ENCODE measurements at regions not wholly inside any gene's neighbourhood (a gene's known extent, or its start where the extent isn't known, plus 50 kb on each side); places are given as distances from the start of the nearest gene placed in this dataset.

DNA sequence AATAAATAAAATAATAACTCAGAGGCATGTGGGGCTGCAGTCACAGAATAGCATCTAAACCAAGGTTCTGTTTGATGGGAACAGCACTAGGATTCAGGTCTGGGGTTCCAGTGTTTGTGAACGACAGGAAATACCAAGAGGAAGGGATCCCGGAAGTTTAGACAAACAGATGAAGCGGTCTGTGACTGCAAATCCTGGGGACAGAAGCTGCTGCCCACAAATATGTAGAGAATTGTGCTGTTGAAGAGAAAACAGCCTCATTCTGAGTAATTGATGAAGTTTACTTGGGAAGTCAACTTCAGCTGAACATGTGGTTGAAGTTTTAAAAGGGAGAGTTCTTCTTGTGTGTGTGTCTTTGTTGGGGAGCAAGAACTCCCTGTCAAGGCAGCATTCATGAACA, 98.4 kb upstream of the TBX5 start:
- no peak overlapping the region for H2AK5ac ChIP-seq (ENCODE audit: insufficient read length, low read length)
- Mint-ChIP-seq H3K9me3 (peaks cover 0 to 1% of the 10 kb centered on the region in 2 experiments; a peak in 1 of 5 replicates), H3K27me3 (ENCODE audit: low read depth) (peaks cover 79% of the 10 kb centered on the region), H3K27ac (no peak overlapping the region), H3K4me1 (peaks cover 9 to 14% of the 10 kb centered on the region in 2 experiments), H3K4me3 (no peak overlapping the region), H3K36me3 (ENCODE audit: insufficient read depth in 1 of 3, low read depth in 3 of 3) (no peaks in the 10 kb centered on the region)
- no CpG with 5 or more reads among the region's 3 CpGs for WGBS (ENCODE audit: extremely low coverage, insufficient read length, low lambda C conversion rate)
- H3T11ph ChIP-seq (ENCODE audit: low read length), result no peak overlapping the region
- no peak overlapping the region for H2BK5ac ChIP-seq (ENCODE audit: insufficient read length, low read length)
- H2BK20ac ChIP-seq (ENCODE audit: low read depth, low read length, poor library complexity, severe bottlenecking), result no peak overlapping the region
- no peaks in the 10 kb centered on the region for H3K23me2 ChIP-seq (ENCODE audit: insufficient read length, low read depth, low read length, poor library complexity, severe bottlenecking)
- H3K27me3 ChIP-seq (ENCODE audit: insufficient read depth, low read length), result peaks cover 6% of the 10 kb centered on the region; the same call in 1 of the 2 replicates
- H3K14ac ChIP-seq (ENCODE audit: insufficient read depth, low read length), result no peak overlapping the region
- no peak overlapping the region for H2BK120ac ChIP-seq (ENCODE audit: low read depth, low read length, poor library complexity, severe bottlenecking)
- no peak overlapping the region for H2BK15ac ChIP-seq (ENCODE audit: low read depth, low read length)
- no peak overlapping the region for H3K4ac ChIP-seq (ENCODE audit: low read depth, low read length)
- no peak overlapping the region for H3K23ac ChIP-seq (ENCODE audit: insufficient read length, low read depth, low read length)
- H4K5ac ChIP-seq (ENCODE audit: insufficient read length, low read depth, low read length), result no peak overlapping the region
- H3K27ac ChIP-seq (ENCODE audit: insufficient read length, low read depth, low read length), result no peak overlapping the region
- no peak overlapping the region for H4K8ac ChIP-seq (replicated peaks; ENCODE audit: insufficient read length, low read depth, low read length)
- H3K4me2 ChIP-seq (ENCODE audit: insufficient read depth, insufficient read length, low read length), result no peak overlapping the region
- H2BK12ac ChIP-seq (ENCODE audit: insufficient read length, low read depth, low read length), result no peak overlapping the region
- no peaks in the 10 kb centered on the region for H3K9me3 ChIP-seq (ENCODE audit: control insufficient read depth, low read depth, low read length)
- no peak overlapping the region for H4K91ac ChIP-seq (ENCODE audit: insufficient read length, low read depth, low read length)
- DNase-seq, result no peak
- no peaks in the 10 kb centered on the region for H4K20me1 ChIP-seq (ENCODE audit: control insufficient read depth, insufficient read depth, insufficient read length)
- H3K56ac ChIP-seq (ENCODE audit: insufficient read length, low read depth, low read length), result no peak overlapping the region
- H3K4me1 ChIP-seq (ENCODE audit: insufficient read depth, low read length), result no peaks in the 10 kb centered on the region
- no peak overlapping the region for H3K18ac ChIP-seq (ENCODE audit: insufficient read length, low read depth, low read length)
- H3K79me2 ChIP-seq (ENCODE audit: insufficient read depth, low read length), result no peaks in the 10 kb centered on the region
- no peaks in the 10 kb centered on the region for H3K79me1 ChIP-seq (ENCODE audit: insufficient read depth, low read depth, low read length, poor library complexity, severe bottlenecking)
- TF ChIP-seq CTCF (conservative IDR thresholded peaks at IDR 0.05), result no peak
- no peak overlapping the region for H3K9ac ChIP-seq (ENCODE audit: extremely low read depth, insufficient read length, low read length)
- no peak overlapping the region for H2AFZ ChIP-seq (ENCODE audit: low read length)

Measured in H9 (cell line).